Activated CD4-positive, alpha-beta T cell treated with anti-CD3 and anti-CD28 coated beads, Interleukin-2, amount 50 U/mL, for 16 hours (primary cell): ENCODE measurements at regions not wholly inside any gene's neighbourhood (a gene's known extent, or its start where the extent isn't known, plus 50 kb on each side); places are given as distances from the start of the nearest gene placed in this dataset.

Experiments
- DNase-seq: peaks from one replicate; pipeline ENCODE4 v3.0.0-alpha.2; 2020

GRCh38 chr7:46653848-46654247, 732.8 kb upstream of the IGFBP3 start:
- no peak for DNase-seq

- DNase-seq, result no peak
These were observed 731.2 kb upstream of the IGFBP3 start for GRCh38 chr7:46652317-46652716.

- no peak for DNase-seq
These were observed 730.6 kb upstream of the IGFBP3 start for GRCh38 chr7:46651561-46652088.

GRCh38 chr7:46651070-46651469, 730.0 kb upstream of the IGFBP3 start:
- no peak for DNase-seq

GRCh38 chr7:46649876-46650275, 728.8 kb upstream of the IGFBP3 start:
- DNase-seq, result no peak

GRCh38 chr7:46637793-46638735, 717.0 kb upstream of the IGFBP3 start:
- no peak for DNase-seq

- no peak for DNase-seq
These were observed 715.0 kb upstream of the IGFBP3 start for GRCh38 chr7:46636022-46636421.

GRCh38 chr7:46633630-46634240, 712.7 kb upstream of the IGFBP3 start:
- no peak for DNase-seq

GRCh38 chr7:46633200-46633599, 712.1 kb upstream of the IGFBP3 start:
- DNase-seq, result no peak

GRCh38 chr7:46630031-46630430, 709.0 kb upstream of the IGFBP3 start:
- DNase-seq, result no peak

GRCh38 chr7:46628389-46628788, 707.3 kb upstream of the IGFBP3 start:
- no peak for DNase-seq

- no peak for DNase-seq
These were observed 705.7 kb upstream of the IGFBP3 start for GRCh38 chr7:46626691-46627310.

- DNase-seq, result no peak
These were observed 705.2 kb upstream of the IGFBP3 start for GRCh38 chr7:46626261-46626660.

GRCh38 chr7:46625032-46625431, 704.0 kb upstream of the IGFBP3 start:
- no peak for DNase-seq

- DNase-seq, result no peak
These were observed 701.2 kb upstream of the IGFBP3 start for GRCh38 chr7:46622251-46622650.

GRCh38 chr7:46619723-46620310, 698.7 kb upstream of the IGFBP3 start:
- no peak for DNase-seq

- no peak for DNase-seq
These were observed 695.6 kb upstream of the IGFBP3 start for GRCh38 chr7:46616636-46617035.

- no peak for DNase-seq
These were observed 692.5 kb upstream of the IGFBP3 start for GRCh38 chr7:46613551-46613950.

- no peak for DNase-seq
These were observed 692.0 kb upstream of the IGFBP3 start for GRCh38 chr7:46613116-46613515.

- no peak for DNase-seq
These were observed 690.4 kb upstream of the IGFBP3 start for GRCh38 chr7:46611508-46611907.

GRCh38 chr7:46610746-46611145, 689.7 kb upstream of the IGFBP3 start:
- no peak for DNase-seq

GRCh38 chr7:46607176-46607575, 686.1 kb upstream of the IGFBP3 start:
- no peak for DNase-seq

GRCh38 chr7:46606761-46607160, 685.7 kb upstream of the IGFBP3 start:
- no peak for DNase-seq
